Vagina (tissue), 2 donors: ENCODE measurements at regions not wholly inside any gene's neighbourhood (a gene's known extent, or its start where the extent isn't known, plus 50 kb on each side); places are given as distances from the start of the nearest gene placed in this dataset.

Experiments used
- DNase-seq, 2 donors: peaks; one replicate each; pipeline ENCODE4 v3.0.0-alpha.2; 2017; ENCODE audit errors: extremely low spot score in 2 of 2
- H3K27ac ChIP-seq: fragments of 200-600 bp; sonication (generic); one replicate; pipeline ENCODE4 v1.5.1; 2019
- H3K27me3 ChIP-seq: fragments of 200-600 bp; sonication (generic); one replicate; pipeline ENCODE4 v1.5.1; 2019
- H3K36me3 ChIP-seq, 2 donors: fragments of 200-600 bp; sonication (generic); one replicate each; pipeline ENCODE4 v1.5.1; 2017 to 2019
- H3K4me1 ChIP-seq: fragments of 200-600 bp; sonication (generic); one replicate; pipeline ENCODE4 v1.5.1; 2019
- H3K4me3 ChIP-seq, 2 donors: fragments of 200-600 bp; sonication (generic); 1 replicate in 1 of 2; 2 replicates in 1 of 2; pipeline ENCODE4 v1.5.1; 2016 to 2019
- H3K9me3 ChIP-seq: fragments of 200-600 bp; sonication (generic); one replicate; pipeline ENCODE4 v1.5.1; 2019
- POLR2A ChIP-seq, 2 donors: fragments of 450-650 bp; IDR thresholded peaks; one replicate each; pipeline ENCODE4 v1.6.1; 2017; ENCODE audit warnings: antibody characterized with exemption in 2 of 2, mild to moderate bottlenecking in 2 of 2, moderate library complexity in 2 of 2
- POLR2AphosphoS5 ChIP-seq, 2 donors: sonication (generic); formaldehyde crosslinking; IDR thresholded peaks; one replicate each; pipeline ENCODE4 v1.9.0; 2017; ENCODE audit warnings: antibody characterized with exemption in 2 of 2, mild to moderate bottlenecking in 2 of 2, low read depth in 1 of 2; ENCODE audit not compliant: insufficient read depth in 1 of 2
- intact Hi-C: fragments of 100-400 bp; cut with DNase I; formaldehyde crosslinking; loops from one replicate; pipeline ENCODE4 v1.15.1; 2023
- TF ChIP-seq, protein P1 (sequence below), 3 experiments: fragments of 450-650 bp in 2 of 3; fragments of 200-600 bp in 1 of 3; sonication (generic) in 1 of 3; IDR thresholded peaks; one replicate each; pipeline ENCODE4 v1.5.1; 2017 to 2019; ENCODE audit warnings: antibody characterized with exemption in 3 of 3, mild to moderate bottlenecking in 2 of 3, moderate library complexity in 2 of 3

DNA sequence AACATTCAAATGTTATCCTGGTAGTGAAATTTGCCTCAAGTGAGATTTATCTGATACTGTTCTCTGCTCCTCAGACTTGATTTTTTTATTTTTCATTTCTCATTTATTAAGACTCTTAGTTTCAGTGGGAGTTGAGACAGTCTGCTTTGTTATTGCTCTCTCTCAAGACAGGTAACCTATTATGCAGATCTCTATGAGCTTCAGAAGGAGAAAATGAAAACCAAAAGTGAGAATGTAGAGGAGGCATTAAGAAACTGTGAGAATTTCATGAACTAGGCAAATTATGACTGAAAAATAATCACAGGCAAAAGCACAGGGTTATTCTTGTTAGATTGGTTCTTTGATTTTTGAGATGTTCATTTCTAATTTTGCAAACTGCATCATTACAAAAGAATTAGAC, 290.0 kb upstream of the CHORDC1 start:
- no peak for DNase-seq
- no peak overlapping the region for H3K27ac ChIP-seq
- no peaks in the 10 kb centered on the region for H3K27me3 ChIP-seq
- no peaks in the 10 kb centered on the region for H3K36me3 ChIP-seq
- no peak for TF ChIP-seq POLR2A (IDR thresholded peaks at IDR 0.05)
- TF ChIP-seq, protein P1, sequence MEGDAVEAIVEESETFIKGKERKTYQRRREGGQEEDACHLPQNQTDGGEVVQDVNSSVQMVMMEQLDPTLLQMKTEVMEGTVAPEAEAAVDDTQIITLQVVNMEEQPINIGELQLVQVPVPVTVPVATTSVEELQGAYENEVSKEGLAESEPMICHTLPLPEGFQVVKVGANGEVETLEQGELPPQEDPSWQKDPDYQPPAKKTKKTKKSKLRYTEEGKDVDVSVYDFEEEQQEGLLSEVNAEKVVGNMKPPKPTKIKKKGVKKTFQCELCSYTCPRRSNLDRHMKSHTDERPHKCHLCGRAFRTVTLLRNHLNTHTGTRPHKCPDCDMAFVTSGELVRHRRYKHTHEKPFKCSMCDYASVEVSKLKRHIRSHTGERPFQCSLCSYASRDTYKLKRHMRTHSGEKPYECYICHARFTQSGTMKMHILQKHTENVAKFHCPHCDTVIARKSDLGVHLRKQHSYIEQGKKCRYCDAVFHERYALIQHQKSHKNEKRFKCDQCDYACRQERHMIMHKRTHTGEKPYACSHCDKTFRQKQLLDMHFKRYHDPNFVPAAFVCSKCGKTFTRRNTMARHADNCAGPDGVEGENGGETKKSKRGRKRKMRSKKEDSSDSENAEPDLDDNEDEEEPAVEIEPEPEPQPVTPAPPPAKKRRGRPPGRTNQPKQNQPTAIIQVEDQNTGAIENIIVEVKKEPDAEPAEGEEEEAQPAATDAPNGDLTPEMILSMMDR (IDR thresholded peaks at IDR 0.05), result no peak
- no peak for TF ChIP-seq POLR2AphosphoS5 (IDR thresholded peaks at IDR 0.05; ENCODE audit: insufficient read depth in 1 of 2, low read depth in 1 of 2)
- no peaks in the 10 kb centered on the region for H3K4me1 ChIP-seq
- no peaks in the 10 kb centered on the region for H3K9me3 ChIP-seq
- no peak overlapping the region for H3K4me3 ChIP-seq
- intact Hi-C loops, result no loop called here

DNA sequence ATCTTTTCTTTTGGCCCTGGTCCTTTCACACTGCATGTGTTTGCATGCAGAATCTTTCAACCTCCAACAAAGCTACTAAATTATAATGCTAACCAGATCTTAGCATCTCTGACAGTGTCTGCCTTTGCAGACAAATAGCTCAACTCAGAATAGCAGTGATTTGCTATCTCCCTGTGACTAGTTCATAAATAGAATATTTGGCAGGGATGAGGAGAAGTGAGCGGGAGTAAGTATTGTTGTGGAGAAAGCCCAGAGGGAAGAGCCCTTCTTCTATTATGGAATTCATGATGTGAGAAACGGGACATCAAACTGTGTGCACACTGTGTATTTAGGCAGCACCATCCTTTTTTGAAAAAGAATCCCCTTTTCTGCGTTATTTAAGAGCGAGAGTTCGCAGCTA, 288.0 kb upstream of the CHORDC1 start:
- Histone ChIP-seq H3K4me1 (no peaks in the 10 kb centered on the region), H3K4me3 (no peak overlapping the region), H3K27me3 (no peaks in the 10 kb centered on the region), H3K27ac (no peak overlapping the region), H3K36me3 (no peaks in the 10 kb centered on the region), H3K9me3 (no peaks in the 10 kb centered on the region)
- TF ChIP-seq, protein P1 (IDR thresholded peaks at IDR 0.05), result no peak
- no peak for TF ChIP-seq POLR2A (IDR thresholded peaks at IDR 0.05)
- TF ChIP-seq POLR2AphosphoS5 (IDR thresholded peaks at IDR 0.05; ENCODE audit: insufficient read depth in 1 of 2, low read depth in 1 of 2), result no peak
- intact Hi-C loops, result no loop called here
- DNase-seq, result no peak

DNA sequence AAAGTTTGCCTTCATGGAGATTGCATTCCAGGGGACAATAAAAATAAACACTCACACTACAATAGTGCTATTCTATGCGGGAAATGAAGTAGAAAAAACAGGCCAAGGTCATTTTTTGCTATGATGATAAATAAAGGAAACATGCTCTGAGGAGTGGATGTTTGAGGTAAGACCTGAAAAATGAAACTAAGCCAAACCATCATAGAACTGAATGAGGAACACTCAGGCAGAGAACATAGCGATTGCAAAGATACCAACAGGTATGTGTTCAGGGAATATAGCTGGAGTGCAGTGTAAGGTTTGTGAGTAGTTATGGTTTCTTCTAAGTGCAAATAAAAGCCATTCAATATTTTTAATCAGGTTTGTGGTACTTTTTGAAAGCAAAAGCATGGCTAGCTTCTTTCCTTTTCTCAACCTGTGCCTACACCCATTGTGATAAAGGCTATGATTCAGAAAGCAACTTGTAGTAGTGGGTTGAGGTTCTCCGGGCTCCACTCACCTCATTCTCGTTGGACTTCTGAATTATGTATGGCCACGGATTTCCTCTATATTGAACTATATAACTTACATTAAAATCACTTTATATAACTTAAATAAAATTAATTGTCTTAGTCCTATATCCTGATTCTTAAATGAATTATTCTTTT, 278.2 kb upstream of the CHORDC1 start:
- no peaks in the 10 kb centered on the region for H3K36me3 ChIP-seq
- no peak overlapping the region for H3K27ac ChIP-seq
- no peak for TF ChIP-seq POLR2A (IDR thresholded peaks at IDR 0.05)
- TF ChIP-seq, protein P1 (IDR thresholded peaks at IDR 0.05), result no peak
- intact Hi-C loops, result no loop called here
- DNase-seq, result no peak
- H3K27me3 ChIP-seq, result no peaks in the 10 kb centered on the region
- H3K9me3 ChIP-seq, result no peaks in the 10 kb centered on the region
- no peaks in the 10 kb centered on the region for H3K4me1 ChIP-seq
- no peak overlapping the region for H3K4me3 ChIP-seq

DNA sequence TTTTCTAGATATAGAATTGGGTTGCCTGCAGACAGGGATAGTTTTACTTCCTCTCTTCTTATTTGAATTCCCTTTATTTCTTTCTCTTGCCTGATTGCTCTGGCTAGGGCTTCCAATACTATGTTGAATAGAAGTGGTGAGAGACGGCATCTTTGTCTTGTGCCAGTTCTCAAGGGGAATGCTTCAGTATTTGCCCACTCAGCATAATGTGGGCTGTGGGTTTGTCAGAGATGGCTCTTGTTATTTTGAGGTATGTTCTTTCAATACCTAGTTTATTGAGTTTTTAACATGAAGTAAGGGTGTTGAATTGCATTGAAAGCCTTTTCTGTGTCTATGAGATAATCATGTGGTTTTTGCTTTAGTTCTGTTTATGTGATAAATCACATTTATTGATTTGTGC, 273.9 kb upstream of the CHORDC1 start:
- intact Hi-C loops, result no loop called here
- no peak for DNase-seq
- H3K27me3 ChIP-seq, result no peaks in the 10 kb centered on the region
- H3K9me3 ChIP-seq, result no peaks in the 10 kb centered on the region
- TF ChIP-seq, protein P1 (IDR thresholded peaks at IDR 0.05), result no peak
- no peak for TF ChIP-seq POLR2A (IDR thresholded peaks at IDR 0.05)
- no peaks in the 10 kb centered on the region for H3K36me3 ChIP-seq
- H3K27ac ChIP-seq, result no peak overlapping the region
- H3K4me1 ChIP-seq, result no peaks in the 10 kb centered on the region
- no peak overlapping the region for H3K4me3 ChIP-seq

DNA sequence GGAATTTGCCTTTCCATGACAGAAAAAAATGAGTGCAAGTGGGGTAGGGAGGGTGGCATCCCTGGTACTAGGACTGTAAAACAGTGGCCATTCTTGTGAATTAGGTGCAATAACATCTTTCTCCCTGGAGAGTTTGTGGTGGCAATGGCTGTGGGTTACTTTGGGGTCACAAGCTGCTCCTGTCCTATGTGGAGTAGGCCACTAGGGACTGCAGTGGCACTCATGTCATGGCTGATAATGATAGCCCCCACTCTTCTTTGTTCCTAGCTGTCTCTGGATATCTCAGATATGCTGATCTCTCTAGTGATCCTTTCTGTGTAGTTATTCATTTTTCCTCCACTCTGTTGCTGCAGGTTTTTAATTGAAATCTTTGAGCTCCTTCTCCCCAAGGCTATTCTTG, 270.5 kb upstream of the CHORDC1 start:
- TF ChIP-seq POLR2AphosphoS5 (IDR thresholded peaks at IDR 0.05; ENCODE audit: insufficient read depth in 1 of 2, low read depth in 1 of 2) (no peak), POLR2A (IDR thresholded peaks at IDR 0.05) (no peak)
- TF ChIP-seq, protein P1 (IDR thresholded peaks at IDR 0.05), result no peak
- Histone ChIP-seq H3K36me3 (no peaks in the 10 kb centered on the region), H3K27ac (no peak overlapping the region), H3K4me3 (no peak overlapping the region), H3K9me3 (no peaks in the 10 kb centered on the region), H3K27me3 (no peaks in the 10 kb centered on the region), H3K4me1 (no peaks in the 10 kb centered on the region)
- intact Hi-C loops, result no loop called here
- no peak for DNase-seq
